HEK293T (cell line): ENCODE measurements at regions not wholly inside any gene's neighbourhood (a gene's known extent, or its start where the extent isn't known, plus 50 kb on each side); places are given as distances from the start of the nearest gene placed in this dataset.

Experiments
- CTCF ChIA-PET: fragments of 350-600 bp; formaldehyde crosslinking; extraction: SDS; loops from one replicate; lab custom pipeline; 2021; ENCODE audit warnings: antibody characterized with exemption, inconsistent platforms; lab: Yijun Ruan, JAX
- POLR2A ChIA-PET: fragments of 350-600 bp; formaldehyde crosslinking; extraction: SDS; loops from one replicate; lab custom pipeline; 2020; ENCODE audit warnings: antibody characterized with exemption, inconsistent platforms; lab: Yijun Ruan, JAX
- DNase-seq: peaks from one replicate; pipeline ENCODE4 v3.0.0; 2012; ENCODE audit warnings: mixed read lengths; ENCODE audit errors: extremely low spot score
- ARNT ChIP-seq: fragments of 450-650 bp; IDR thresholded peaks from 2 replicates; pipeline ENCODE4 v1.6.1; 2017; ENCODE audit warnings: mild to moderate bottlenecking
- BHLHE40 ChIP-seq: fragments of 450-650 bp; IDR thresholded peaks from 2 replicates; pipeline ENCODE4 v1.6.1; 2016; ENCODE audit warnings: mild to moderate bottlenecking, moderate library complexity, borderline replicate concordance
- CTBP1 ChIP-seq: fragments of 450-650 bp; IDR thresholded peaks from 2 replicates; pipeline ENCODE4 v1.6.1; 2016; ENCODE audit warnings: borderline replicate concordance
- ELF4 ChIP-seq: fragments of 450-650 bp; IDR thresholded peaks from 2 replicates; pipeline ENCODE4 v1.6.1; 2017; ENCODE audit warnings: antibody characterized with exemption
- FOXA1 ChIP-seq: fragments of 450-650 bp; IDR thresholded peaks from 2 replicates; pipeline ENCODE4 v1.6.1; 2016; ENCODE audit warnings: mild to moderate bottlenecking
- FOXK2 ChIP-seq: fragments of 450-650 bp; IDR thresholded peaks from 2 replicates; pipeline ENCODE4 v1.6.1; 2016; ENCODE audit warnings: mild to moderate bottlenecking
- FOXM1 ChIP-seq: fragments of 450-650 bp; IDR thresholded peaks from 2 replicates; pipeline ENCODE4 v1.6.1; 2017; ENCODE audit warnings: mild to moderate bottlenecking, borderline replicate concordance
- HDGF ChIP-seq: fragments of 450-650 bp; IDR thresholded peaks from 2 replicates; pipeline ENCODE4 v1.6.1; 2017; ENCODE audit warnings: antibody characterized with exemption, borderline replicate concordance
- L3MBTL2 ChIP-seq: fragments of 450-650 bp; conservative IDR thresholded peaks from 2 replicates; pipeline ENCODE4 v1.6.1; 2016; ENCODE audit warnings: mild to moderate bottlenecking
- LEF1 ChIP-seq: fragments of 450-650 bp; IDR thresholded peaks from 2 replicates; pipeline ENCODE4 v1.6.1; 2017; ENCODE audit warnings: mild to moderate bottlenecking, borderline replicate concordance
- NFRKB ChIP-seq: fragments of 450-650 bp; IDR thresholded peaks from 2 replicates; pipeline ENCODE4 v1.6.1; 2016; ENCODE audit warnings: mild to moderate bottlenecking, moderate library complexity
- PKNOX1 ChIP-seq: fragments of 450-650 bp; IDR thresholded peaks from 2 replicates; pipeline ENCODE4 v1.6.1; 2016
- SP1 ChIP-seq: fragments of 450-650 bp; IDR thresholded peaks from 2 replicates; pipeline ENCODE4 v1.6.1; 2017
- SUZ12 ChIP-seq: fragments of 450-650 bp; IDR thresholded peaks from 2 replicates; pipeline ENCODE4 v1.6.1; 2016; ENCODE audit warnings: mild to moderate bottlenecking
- TARDBP ChIP-seq: fragments of 450-650 bp; IDR thresholded peaks from 2 replicates; pipeline ENCODE4 v1.6.1; 2016
- ZNF384 ChIP-seq: fragments of 450-650 bp; IDR thresholded peaks from 2 replicates; pipeline ENCODE4 v1.6.1; 2016

DNA sequence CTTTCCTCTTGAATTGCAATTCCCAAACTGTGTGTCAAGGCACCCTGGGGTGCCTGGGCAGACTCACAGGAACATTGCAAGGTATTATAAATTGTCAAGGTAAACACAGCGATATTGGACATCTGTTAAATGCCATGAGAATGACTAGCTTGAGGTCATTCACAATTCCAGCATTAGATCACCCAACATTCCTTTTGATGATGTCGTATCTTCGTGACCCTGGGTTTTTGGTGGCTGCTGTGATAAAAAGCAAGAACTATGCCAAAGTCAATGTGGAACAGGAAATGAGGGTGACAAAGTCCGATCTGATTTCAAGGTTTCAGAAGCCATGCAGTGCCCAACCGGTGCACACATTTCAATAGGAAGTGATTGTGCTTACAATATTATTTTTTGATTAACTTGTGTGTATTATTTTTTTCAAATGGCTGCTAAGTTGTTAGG lies 458.4 kb downstream of the MIAT start:
- DNase-seq = no peak
- ChIA-PET CTCF (no interaction called here), POLR2A (no interaction called here)
- TF ChIP-seq FOXA1 = no peak
- no peak for TF ChIP-seq PKNOX1
- no peak for TF ChIP-seq FOXK2

DNA sequence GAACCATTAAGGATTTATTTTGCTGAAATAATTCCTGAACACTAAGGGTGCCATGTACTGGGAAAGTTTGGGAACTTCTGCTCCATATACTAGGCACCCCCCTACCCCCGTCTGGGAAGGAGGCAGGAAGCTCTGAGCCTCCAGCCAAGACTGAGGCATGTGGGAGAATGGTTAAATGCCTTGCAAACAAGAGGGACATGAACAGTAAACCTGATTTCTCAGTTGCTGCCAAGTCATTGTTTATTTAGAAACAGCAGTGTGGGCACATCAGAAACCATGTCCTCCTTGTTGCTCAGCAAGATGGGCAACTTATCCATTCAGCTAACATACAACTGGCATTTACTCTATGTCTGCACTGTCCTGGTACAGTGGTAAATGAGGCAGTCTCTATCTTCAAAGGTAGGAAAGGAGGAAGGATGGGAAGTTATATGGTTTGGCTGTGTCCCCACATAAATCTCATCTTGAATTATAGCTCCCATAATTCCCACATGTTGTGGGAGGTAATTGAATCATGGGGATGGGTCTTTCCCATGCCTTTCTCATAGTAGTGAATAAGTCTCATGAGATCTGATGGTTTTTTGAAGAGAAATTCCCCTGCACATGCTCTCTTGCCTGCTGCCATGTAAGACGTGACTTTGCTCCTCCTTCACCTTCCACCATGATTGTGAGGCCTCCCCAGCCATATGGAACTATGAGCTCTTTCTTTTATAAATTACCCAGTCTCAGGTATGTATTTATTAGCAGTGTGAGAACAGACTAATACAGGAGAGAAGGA lies 459.1 kb downstream of the MIAT start:
- ChIA-PET CTCF (interaction anchor here (0.6 kb wide), 1 partner anchor 9 kb away, joined by 3 read pairs; no protein-coding TSS in a partner anchor), POLR2A (no interaction called here)

DNA sequence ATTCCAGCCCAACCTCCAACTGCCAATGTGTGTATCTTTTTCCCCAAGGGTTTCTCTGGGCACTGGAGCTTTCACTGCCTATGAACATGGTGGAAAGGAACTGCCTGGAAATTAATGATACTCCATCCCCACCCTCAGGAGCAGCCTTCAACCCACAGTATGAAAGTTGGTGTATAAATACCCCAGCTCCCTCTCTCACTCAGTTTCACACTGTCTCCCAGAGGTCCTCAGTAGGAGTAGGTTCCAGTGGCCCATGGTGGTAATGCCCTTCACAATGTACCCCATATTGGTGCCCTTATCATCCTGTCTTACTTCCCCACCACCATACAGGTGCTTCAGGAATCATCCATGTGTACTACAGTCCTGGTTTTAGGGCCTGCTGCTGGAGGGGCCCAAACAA lies 462.6 kb downstream of the MIAT start:
- no peak for TF ChIP-seq CTBP1
- TF ChIP-seq L3MBTL2 = no peak
- TF ChIP-seq ELF4 = no peak
- TF ChIP-seq ZNF384 = no peak
- no peak for TF ChIP-seq FOXM1
- no peak for TF ChIP-seq HDGF
- TF ChIP-seq SUZ12 = no peak
- TF ChIP-seq NFRKB = no peak
- TF ChIP-seq PKNOX1 = no peak
- TF ChIP-seq SP1 = no peak
- no peak for TF ChIP-seq BHLHE40
- TF ChIP-seq FOXA1 = no peak
- TF ChIP-seq TARDBP = no peak
- CTCF ChIA-PET = interaction anchor here (0.6 kb wide), 1 partner anchor 194 kb away, joined by 3 read pairs; no protein-coding TSS in a partner anchor
- no peak for DNase-seq
- POLR2A ChIA-PET = no interaction called here

More for the DNA sequence above, 459.1 kb downstream of the MIAT start:
- TF ChIP-seq PKNOX1 = no peak
- TF ChIP-seq ZNF384 = no peak
- no peak for TF ChIP-seq L3MBTL2
- TF ChIP-seq FOXM1 = no peak
- TF ChIP-seq SP1 = no peak
- TF ChIP-seq NFRKB = no peak
- no peak for TF ChIP-seq ELF4
- no peak for TF ChIP-seq CTBP1
- no peak for TF ChIP-seq SUZ12
- TF ChIP-seq TARDBP = no peak
- DNase-seq = no peak

DNA sequence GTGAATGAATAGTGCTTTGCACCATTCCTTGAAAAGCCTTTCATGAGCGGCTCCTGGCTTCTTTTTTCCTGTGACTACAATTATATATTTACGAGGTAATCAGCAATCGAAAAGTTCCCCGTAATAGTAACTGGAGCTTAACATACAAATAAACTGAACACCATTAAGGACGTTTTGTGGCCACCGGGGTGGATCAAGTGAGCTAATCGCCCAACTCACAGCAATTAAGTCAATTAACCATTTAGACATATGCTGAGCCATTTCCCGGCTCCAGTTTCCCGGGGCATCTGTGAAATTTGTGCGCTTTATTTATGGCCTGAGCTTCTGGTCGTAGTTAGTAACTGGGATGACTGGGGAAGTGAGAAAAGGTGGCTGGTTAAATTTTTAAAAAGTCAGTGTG lies 465.2 kb downstream of the MIAT start:
- CTCF ChIA-PET = no interaction called here
- DNase-seq = no peak
- POLR2A ChIA-PET = no interaction called here
- TF ChIP-seq SUZ12 = no peak
- no peak for TF ChIP-seq TARDBP
- TF ChIP-seq BHLHE40 = no peak
- no peak for TF ChIP-seq ELF4
- TF ChIP-seq ARNT = no peak
- TF ChIP-seq PKNOX1 = no peak
- TF ChIP-seq ZNF384 = no peak
- no peak for TF ChIP-seq LEF1
- TF ChIP-seq L3MBTL2 = no peak
- no peak for TF ChIP-seq FOXM1
- no peak for TF ChIP-seq HDGF
- TF ChIP-seq FOXK2 = no peak
- TF ChIP-seq CTBP1 = no peak

GRCh38 chr22:27123880-27124279 lies 466.5 kb downstream of the MIAT start:
- CTCF ChIA-PET = interaction anchor here (0.8 kb wide), 1 partner anchor 427 kb away, joined by 3 read pairs; no protein-coding TSS in a partner anchor
- POLR2A ChIA-PET = no interaction called here
- TF ChIP-seq TARDBP (no peak), SUZ12 (no peak), SP1 (no peak), CTBP1 (no peak), LEF1 (no peak), NFRKB (no peak), HDGF (no peak), ZNF384 (no peak), FOXK2 (no peak), ARNT (no peak), ELF4 (no peak), L3MBTL2 (no peak), FOXA1 (no peak), BHLHE40 (no peak), FOXM1 (no peak)
- no peak for DNase-seq

DNA sequence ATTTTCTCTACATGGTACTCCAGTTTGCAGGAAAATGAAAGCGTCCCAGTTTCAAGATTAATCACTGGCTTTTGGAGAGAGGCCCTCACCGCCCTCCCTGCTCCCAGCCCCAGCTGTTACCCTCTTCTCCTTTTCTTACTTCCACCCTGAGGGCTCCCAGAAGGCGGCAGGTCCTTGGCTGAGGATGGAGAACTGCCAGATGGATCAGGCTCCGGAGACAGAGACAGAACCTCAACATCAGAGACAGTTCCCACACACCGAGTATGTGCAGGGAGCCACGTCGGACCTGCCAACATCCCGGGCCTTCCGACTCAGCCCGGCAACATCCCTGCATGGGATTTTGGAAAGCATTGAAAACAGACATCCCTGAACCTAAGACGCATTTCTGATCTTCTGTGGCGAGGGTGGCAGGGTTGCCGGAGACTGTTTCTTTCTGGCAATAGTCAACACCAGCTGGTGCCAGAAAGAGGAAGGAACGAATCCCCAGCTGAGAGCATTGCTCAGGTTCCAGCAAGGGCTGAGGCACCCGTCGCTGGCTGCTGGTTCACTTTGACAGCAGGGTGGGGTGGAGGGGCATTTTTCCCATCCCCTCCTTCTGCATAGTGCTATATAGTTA lies 467.1 kb downstream of the MIAT start:
- no peak for TF ChIP-seq L3MBTL2
- no peak for TF ChIP-seq PKNOX1
- no peak for TF ChIP-seq CTBP1
- no peak for TF ChIP-seq ARNT
- no peak for TF ChIP-seq FOXK2
- TF ChIP-seq LEF1 = no peak
- TF ChIP-seq NFRKB = no peak
- TF ChIP-seq BHLHE40 = no peak
- TF ChIP-seq HDGF = no peak
- TF ChIP-seq FOXM1 = no peak
- ChIA-PET CTCF (no interaction called here), POLR2A (no interaction called here)

More for the DNA sequence above, 467.1 kb downstream of the MIAT start:
- DNase-seq = no peak
